ENCODE measurements at regions not wholly inside any gene's neighbourhood (a gene's known extent, or its start where the extent isn't known, plus 50 kb on each side); places are given as distances from the start of the nearest gene placed in this dataset.

GRCh38 chr10:78953113-78953798 lies 115.5 kb upstream of the ZMIZ1 start:
- DNase-seq (ENCODE audit: low read depth, low spot score): no peak
- Histone ChIP-seq H3K27ac (no peak overlapping the region), H3K36me3 (ENCODE audit: insufficient read depth, low read length) (no peaks in the 10 kb centered on the region), H3K9ac (ENCODE audit: insufficient read length) (no peak overlapping the region), H3K4me3 (no peak overlapping the region), H3K9me3 (ENCODE audit: low read depth, low read length) (no peaks in the 10 kb centered on the region)
- TF ChIP-seq EZH2 (IDR thresholded peaks at IDR 0.05) (no peak), FOXP2 (optimal IDR thresholded peaks at IDR 0.05; ENCODE audit: control extremely low read depth, extremely low read length, insufficient read depth) (no peak), POLR2AphosphoS5 (IDR thresholded peaks at IDR 0.05; ENCODE audit: borderline replicate concordance, low read depth, low read length) (no peak)

- no peak for DNase-seq (ENCODE audit: low read depth, low spot score)
- no peak overlapping the region for H3K4me3 ChIP-seq
- no peak overlapping the region for H3K9ac ChIP-seq (ENCODE audit: insufficient read length)
These were observed 114.9 kb upstream of the ZMIZ1 start for GRCh38 chr10:78953799-78954297.

GRCh38 chr10:78954689-78955088 lies 114.1 kb upstream of the ZMIZ1 start:
- Histone ChIP-seq H3K27ac (no peak overlapping the region), H3K36me3 (ENCODE audit: insufficient read depth, low read length) (no peaks in the 10 kb centered on the region), H3K9ac (ENCODE audit: insufficient read length) (no peak overlapping the region), H3K4me3 (no peak overlapping the region), H3K9me3 (ENCODE audit: low read depth, low read length) (no peaks in the 10 kb centered on the region)
- DNase-seq (ENCODE audit: low read depth, low spot score): no peak
- no peak for TF ChIP-seq POLR2AphosphoS5 (IDR thresholded peaks at IDR 0.05; ENCODE audit: borderline replicate concordance, low read depth, low read length)
- no peak for TF ChIP-seq FOXP2 (optimal IDR thresholded peaks at IDR 0.05; ENCODE audit: control extremely low read depth, extremely low read length, insufficient read depth)
- no peak for TF ChIP-seq EZH2 (IDR thresholded peaks at IDR 0.05)

More at GRCh38 chr10:78953799-78954297, 114.9 kb upstream of the ZMIZ1 start:
- no peaks in the 10 kb centered on the region for H3K36me3 ChIP-seq (ENCODE audit: insufficient read depth, low read length)
- H3K27ac ChIP-seq: no peak overlapping the region
- H3K9me3 ChIP-seq (ENCODE audit: low read depth, low read length): no peaks in the 10 kb centered on the region
- no peak for TF ChIP-seq FOXP2 (optimal IDR thresholded peaks at IDR 0.05; ENCODE audit: control extremely low read depth, extremely low read length, insufficient read depth)
- TF ChIP-seq EZH2 (IDR thresholded peaks at IDR 0.05): no peak
- no peak for TF ChIP-seq POLR2AphosphoS5 (IDR thresholded peaks at IDR 0.05; ENCODE audit: borderline replicate concordance, low read depth, low read length)

GRCh38 chr10:78955206-78955605 lies 113.6 kb upstream of the ZMIZ1 start:
- Histone ChIP-seq H3K36me3 (ENCODE audit: insufficient read depth, low read length) (no peaks in the 10 kb centered on the region), H3K27ac (no peak overlapping the region), H3K9ac (ENCODE audit: insufficient read length) (no peak overlapping the region), H3K9me3 (ENCODE audit: low read depth, low read length) (no peaks in the 10 kb centered on the region), H3K4me3 (no peak overlapping the region)
- no peak for TF ChIP-seq EZH2 (IDR thresholded peaks at IDR 0.05)
- TF ChIP-seq FOXP2 (optimal IDR thresholded peaks at IDR 0.05; ENCODE audit: control extremely low read depth, extremely low read length, insufficient read depth): no peak
- TF ChIP-seq POLR2AphosphoS5 (IDR thresholded peaks at IDR 0.05; ENCODE audit: borderline replicate concordance, low read depth, low read length): no peak
- DNase-seq (ENCODE audit: low read depth, low spot score): no peak

GRCh38 chr10:78956391-78956790 lies 112.4 kb upstream of the ZMIZ1 start:
- no peak overlapping the region for H3K4me3 ChIP-seq
- TF ChIP-seq FOXP2 (optimal IDR thresholded peaks at IDR 0.05; ENCODE audit: control extremely low read depth, extremely low read length, insufficient read depth) (no peak), EZH2 (IDR thresholded peaks at IDR 0.05) (no peak), POLR2AphosphoS5 (IDR thresholded peaks at IDR 0.05; ENCODE audit: borderline replicate concordance, low read depth, low read length) (no peak)
- H3K36me3 ChIP-seq (ENCODE audit: insufficient read depth, low read length): no peaks in the 10 kb centered on the region
- H3K9ac ChIP-seq (ENCODE audit: insufficient read length): no peak overlapping the region
- no peaks in the 10 kb centered on the region for H3K9me3 ChIP-seq (ENCODE audit: low read depth, low read length)
- no peak for DNase-seq (ENCODE audit: low read depth, low spot score)
- no peak overlapping the region for H3K27ac ChIP-seq

- H3K9ac ChIP-seq (ENCODE audit: insufficient read length): no peak overlapping the region
- no peak overlapping the region for H3K27ac ChIP-seq
- TF ChIP-seq POLR2AphosphoS5 (IDR thresholded peaks at IDR 0.05; ENCODE audit: borderline replicate concordance, low read depth, low read length): no peak
These were observed 111.2 kb upstream of the ZMIZ1 start for GRCh38 chr10:78957471-78958039.

GRCh38 chr10:78959217-78959923 lies 109.4 kb upstream of the ZMIZ1 start:
- no peak overlapping the region for H3K4me3 ChIP-seq
- DNase-seq (ENCODE audit: low read depth, low spot score): no peak
- H3K9me3 ChIP-seq (ENCODE audit: low read depth, low read length): no peaks in the 10 kb centered on the region
- H3K27ac ChIP-seq: no peak overlapping the region
- no peaks in the 10 kb centered on the region for H3K36me3 ChIP-seq (ENCODE audit: insufficient read depth, low read length)
- no peak overlapping the region for H3K9ac ChIP-seq (ENCODE audit: insufficient read length)
- no peak for TF ChIP-seq POLR2AphosphoS5 (IDR thresholded peaks at IDR 0.05; ENCODE audit: borderline replicate concordance, low read depth, low read length)
- TF ChIP-seq EZH2 (IDR thresholded peaks at IDR 0.05): no peak
- TF ChIP-seq FOXP2 (optimal IDR thresholded peaks at IDR 0.05; ENCODE audit: control extremely low read depth, extremely low read length, insufficient read depth): no peak

More at GRCh38 chr10:78957471-78958039, 111.2 kb upstream of the ZMIZ1 start:
- no peak for DNase-seq (ENCODE audit: low read depth, low spot score)
- Histone ChIP-seq H3K9me3 (ENCODE audit: low read depth, low read length) (no peaks in the 10 kb centered on the region), H3K36me3 (ENCODE audit: insufficient read depth, low read length) (no peaks in the 10 kb centered on the region), H3K4me3 (no peak overlapping the region)

GRCh38 chr10:78959924-78960285 lies 108.9 kb upstream of the ZMIZ1 start:
- Histone ChIP-seq H3K4me3 (no peak overlapping the region), H3K9ac (ENCODE audit: insufficient read length) (no peak overlapping the region), H3K27ac (no peak overlapping the region), H3K9me3 (ENCODE audit: low read depth, low read length) (no peaks in the 10 kb centered on the region), H3K36me3 (ENCODE audit: insufficient read depth, low read length) (no peaks in the 10 kb centered on the region)
- DNase-seq (ENCODE audit: low read depth, low spot score): no peak
- TF ChIP-seq POLR2AphosphoS5 (IDR thresholded peaks at IDR 0.05; ENCODE audit: borderline replicate concordance, low read depth, low read length): no peak
- no peak for TF ChIP-seq EZH2 (IDR thresholded peaks at IDR 0.05)
- TF ChIP-seq FOXP2 (optimal IDR thresholded peaks at IDR 0.05; ENCODE audit: control extremely low read depth, extremely low read length, insufficient read depth): no peak

Data from SK-N-MC (cell line).